HCT116 (cell line): ENCODE measurements at regions not wholly inside any gene's neighbourhood (a gene's known extent, or its start where the extent isn't known, plus 50 kb on each side); places are given as distances from the start of the nearest gene placed in this dataset.

Source experiments
- POLR2A ChIP-seq: IDR thresholded peaks from 2 replicates; pipeline ENCODE4 v1.7.0; 2011; ENCODE audit warnings: borderline replicate concordance; ENCODE audit not compliant: insufficient read depth, insufficient read length; ENCODE audit errors: extremely low read depth
- POLR2AphosphoS5 ChIP-seq: IDR thresholded peaks from 2 replicates; pipeline ENCODE4 v1.6.1; 2011; ENCODE audit warnings: mild to moderate bottlenecking, low read depth, low read length, moderate library complexity
- RAD21 ChIP-seq: IDR thresholded peaks from 2 replicates; pipeline ENCODE4 v1.6.1; 2012; ENCODE audit warnings: low read depth, mild to moderate bottlenecking
- SIN3A ChIP-seq: IDR thresholded peaks from 2 replicates; pipeline ENCODE4 v1.6.1; 2012; ENCODE audit warnings: low read depth
- TCF7L2 ChIP-seq: IDR thresholded peaks from 2 replicates; pipeline ENCODE4 v1.7.0; 2011; ENCODE audit warnings: borderline replicate concordance, inconsistent platforms; ENCODE audit not compliant: insufficient read depth, insufficient read length; ENCODE audit errors: extremely low read depth
- YY1 ChIP-seq: IDR thresholded peaks from 2 replicates; pipeline ENCODE4 v1.6.1; 2011; ENCODE audit warnings: low read length, low read depth, moderate library complexity, mild to moderate bottlenecking; ENCODE audit not compliant: insufficient replicate concordance; ENCODE audit errors: extremely low read depth
- ZFX ChIP-seq: fragments of 450-650 bp; IDR thresholded peaks from 2 replicates; pipeline ENCODE4 v1.6.1; 2017
- ZNF274 ChIP-seq: fragments of 200-500 bp; sonication (Bioruptor generic); IDR thresholded peaks from 2 replicates; pipeline ENCODE4 v1.6.1; 2014; ENCODE audit warnings: mild to moderate bottlenecking, low read depth, low read length, inconsistent platforms
- TF ChIP-seq, protein P1 (sequence below), 3 experiments: fragments of 200-600 bp in 1 of 3; sonication (generic) in 1 of 3; IDR thresholded peaks in 2 of 3; conservative IDR thresholded peaks in 1 of 3; 2 replicates each; pipeline ENCODE4 v1.5.1; 2012 to 2017; ENCODE audit warnings: low read depth in 2 of 3, low read length in 2 of 3, antibody characterized with exemption in 1 of 3, borderline replicate concordance in 1 of 3, control low read depth in 1 of 3, mild to moderate bottlenecking in 1 of 3, mixed read lengths in 1 of 3, mixed run types in 1 of 3, moderate library complexity in 1 of 3; ENCODE audit not compliant: insufficient read depth in 1 of 3
- TF ChIP-seq, protein P2 (sequence below): IDR thresholded peaks from 2 replicates; pipeline ENCODE4 v1.6.1; 2011; ENCODE audit warnings: mild to moderate bottlenecking, low read length, moderate library complexity; ENCODE audit not compliant: insufficient replicate concordance; ENCODE audit errors: extremely low read depth

DNA sequence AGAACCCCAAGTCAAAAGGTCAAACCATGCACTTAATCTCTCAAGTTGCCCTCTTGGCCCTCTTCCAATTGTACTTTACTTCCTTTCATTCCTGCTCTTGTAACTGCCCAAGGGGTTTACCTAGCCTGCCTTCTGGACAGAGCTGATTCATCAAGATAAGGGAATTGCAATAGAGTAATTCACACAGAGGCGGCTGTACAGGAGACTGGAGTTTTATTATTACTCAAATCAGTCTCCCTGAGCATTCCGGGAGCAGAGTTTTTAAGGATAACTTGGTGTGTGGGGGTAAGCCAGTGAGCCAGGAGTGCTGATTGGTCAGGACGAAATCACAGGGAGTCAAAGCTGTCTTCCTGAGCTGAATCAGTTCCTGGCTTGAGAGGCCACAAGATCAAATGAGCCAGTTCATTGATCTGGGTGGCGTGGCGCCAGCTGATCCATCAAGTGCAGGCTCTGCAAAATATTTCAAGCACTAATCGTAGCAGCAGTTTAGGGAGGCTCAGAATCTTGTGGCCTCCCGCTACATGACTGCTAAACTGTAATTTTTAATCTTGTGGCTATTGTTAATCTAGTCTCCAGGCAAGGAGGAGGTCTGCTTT is 590.0 kb downstream of the EPHA3 start:
- TF ChIP-seq SIN3A (no peak), POLR2AphosphoS5 (no peak), ZNF274 (no peak), ZFX (no peak), YY1 (no peak), POLR2A (no peak), RAD21 (no peak), TCF7L2 (peak; percentile 36)
- TF ChIP-seq, protein P1, sequence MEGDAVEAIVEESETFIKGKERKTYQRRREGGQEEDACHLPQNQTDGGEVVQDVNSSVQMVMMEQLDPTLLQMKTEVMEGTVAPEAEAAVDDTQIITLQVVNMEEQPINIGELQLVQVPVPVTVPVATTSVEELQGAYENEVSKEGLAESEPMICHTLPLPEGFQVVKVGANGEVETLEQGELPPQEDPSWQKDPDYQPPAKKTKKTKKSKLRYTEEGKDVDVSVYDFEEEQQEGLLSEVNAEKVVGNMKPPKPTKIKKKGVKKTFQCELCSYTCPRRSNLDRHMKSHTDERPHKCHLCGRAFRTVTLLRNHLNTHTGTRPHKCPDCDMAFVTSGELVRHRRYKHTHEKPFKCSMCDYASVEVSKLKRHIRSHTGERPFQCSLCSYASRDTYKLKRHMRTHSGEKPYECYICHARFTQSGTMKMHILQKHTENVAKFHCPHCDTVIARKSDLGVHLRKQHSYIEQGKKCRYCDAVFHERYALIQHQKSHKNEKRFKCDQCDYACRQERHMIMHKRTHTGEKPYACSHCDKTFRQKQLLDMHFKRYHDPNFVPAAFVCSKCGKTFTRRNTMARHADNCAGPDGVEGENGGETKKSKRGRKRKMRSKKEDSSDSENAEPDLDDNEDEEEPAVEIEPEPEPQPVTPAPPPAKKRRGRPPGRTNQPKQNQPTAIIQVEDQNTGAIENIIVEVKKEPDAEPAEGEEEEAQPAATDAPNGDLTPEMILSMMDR (IDR thresholded peaks at IDR 0.05 in 2 of 3, conservative IDR thresholded peaks at IDR 0.05 in 1 of 3; ENCODE audit: borderline replicate concordance in 1 of 3, insufficient read depth in 1 of 3, low read depth in 2 of 3, low read length in 2 of 3) = no peak
- TF ChIP-seq, protein P2, sequence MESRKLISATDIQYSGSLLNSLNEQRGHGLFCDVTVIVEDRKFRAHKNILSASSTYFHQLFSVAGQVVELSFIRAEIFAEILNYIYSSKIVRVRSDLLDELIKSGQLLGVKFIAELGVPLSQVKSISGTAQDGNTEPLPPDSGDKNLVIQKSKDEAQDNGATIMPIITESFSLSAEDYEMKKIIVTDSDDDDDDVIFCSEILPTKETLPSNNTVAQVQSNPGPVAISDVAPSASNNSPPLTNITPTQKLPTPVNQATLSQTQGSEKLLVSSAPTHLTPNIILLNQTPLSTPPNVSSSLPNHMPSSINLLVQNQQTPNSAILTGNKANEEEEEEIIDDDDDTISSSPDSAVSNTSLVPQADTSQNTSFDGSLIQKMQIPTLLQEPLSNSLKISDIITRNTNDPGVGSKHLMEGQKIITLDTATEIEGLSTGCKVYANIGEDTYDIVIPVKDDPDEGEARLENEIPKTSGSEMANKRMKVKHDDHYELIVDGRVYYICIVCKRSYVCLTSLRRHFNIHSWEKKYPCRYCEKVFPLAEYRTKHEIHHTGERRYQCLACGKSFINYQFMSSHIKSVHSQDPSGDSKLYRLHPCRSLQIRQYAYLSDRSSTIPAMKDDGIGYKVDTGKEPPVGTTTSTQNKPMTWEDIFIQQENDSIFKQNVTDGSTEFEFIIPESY = no peak
